RWPE1 (cell line): ENCODE measurements at regions not wholly inside any gene's neighbourhood (a gene's known extent, or its start where the extent isn't known, plus 50 kb on each side); places are given as distances from the start of the nearest gene placed in this dataset.

Experiments used
- CTCF ChIA-PET: fragments of 350-600 bp; sonication (Branson Sonifier 250); formaldehyde crosslinking; extraction: SDS; loops from one replicate; lab custom pipeline; 2021; lab: Yijun Ruan, JAX
- POLR2A ChIA-PET: fragments of 400-600 bp; formaldehyde crosslinking; extraction: SDS; loops from one replicate; lab custom pipeline; 2020; ENCODE audit warnings: antibody characterized with exemption; ENCODE audit not compliant: low non-redundant PET; lab: Yijun Ruan, JAX
- DNase-seq: peaks from one replicate; pipeline ENCODE4 v3.0.0; 2012; ENCODE audit warnings: low spot score
- H3K27ac ChIP-seq: fragments of 450-650 bp; 2 replicates; pipeline ENCODE4 v1.5.1; 2017
- TF ChIP-seq, protein P1 (sequence below): fragments of 450-650 bp; conservative IDR thresholded peaks from 2 replicates; pipeline ENCODE4 v1.5.1; 2017; ENCODE audit warnings: low read depth, mild to moderate bottlenecking

DNA sequence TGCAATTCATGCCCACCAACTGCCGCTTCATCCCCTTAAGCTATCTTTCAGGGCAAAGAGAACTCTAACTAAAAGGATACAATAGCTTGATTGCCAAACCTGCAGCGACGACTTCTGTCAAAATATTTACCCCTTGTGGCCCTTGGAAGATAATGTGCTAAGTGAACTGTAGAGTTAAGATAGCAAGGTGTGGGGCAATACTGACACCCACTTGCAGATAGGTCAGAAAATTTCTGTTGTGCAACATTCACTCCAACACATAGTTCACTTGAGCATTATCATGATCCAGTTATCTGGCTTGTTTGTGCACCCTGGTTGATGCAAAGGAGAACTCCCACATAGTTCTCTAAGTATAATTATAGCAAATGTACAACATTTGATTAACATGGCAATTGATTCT lies 55.6 kb downstream of the RHOXF2B start:
- POLR2A ChIA-PET = no interaction called here
- TF ChIP-seq, protein P1, sequence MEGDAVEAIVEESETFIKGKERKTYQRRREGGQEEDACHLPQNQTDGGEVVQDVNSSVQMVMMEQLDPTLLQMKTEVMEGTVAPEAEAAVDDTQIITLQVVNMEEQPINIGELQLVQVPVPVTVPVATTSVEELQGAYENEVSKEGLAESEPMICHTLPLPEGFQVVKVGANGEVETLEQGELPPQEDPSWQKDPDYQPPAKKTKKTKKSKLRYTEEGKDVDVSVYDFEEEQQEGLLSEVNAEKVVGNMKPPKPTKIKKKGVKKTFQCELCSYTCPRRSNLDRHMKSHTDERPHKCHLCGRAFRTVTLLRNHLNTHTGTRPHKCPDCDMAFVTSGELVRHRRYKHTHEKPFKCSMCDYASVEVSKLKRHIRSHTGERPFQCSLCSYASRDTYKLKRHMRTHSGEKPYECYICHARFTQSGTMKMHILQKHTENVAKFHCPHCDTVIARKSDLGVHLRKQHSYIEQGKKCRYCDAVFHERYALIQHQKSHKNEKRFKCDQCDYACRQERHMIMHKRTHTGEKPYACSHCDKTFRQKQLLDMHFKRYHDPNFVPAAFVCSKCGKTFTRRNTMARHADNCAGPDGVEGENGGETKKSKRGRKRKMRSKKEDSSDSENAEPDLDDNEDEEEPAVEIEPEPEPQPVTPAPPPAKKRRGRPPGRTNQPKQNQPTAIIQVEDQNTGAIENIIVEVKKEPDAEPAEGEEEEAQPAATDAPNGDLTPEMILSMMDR = no peak
- DNase-seq = no peak
- CTCF ChIA-PET = no interaction called here
- H3K27ac ChIP-seq = no peak overlapping the region

DNA sequence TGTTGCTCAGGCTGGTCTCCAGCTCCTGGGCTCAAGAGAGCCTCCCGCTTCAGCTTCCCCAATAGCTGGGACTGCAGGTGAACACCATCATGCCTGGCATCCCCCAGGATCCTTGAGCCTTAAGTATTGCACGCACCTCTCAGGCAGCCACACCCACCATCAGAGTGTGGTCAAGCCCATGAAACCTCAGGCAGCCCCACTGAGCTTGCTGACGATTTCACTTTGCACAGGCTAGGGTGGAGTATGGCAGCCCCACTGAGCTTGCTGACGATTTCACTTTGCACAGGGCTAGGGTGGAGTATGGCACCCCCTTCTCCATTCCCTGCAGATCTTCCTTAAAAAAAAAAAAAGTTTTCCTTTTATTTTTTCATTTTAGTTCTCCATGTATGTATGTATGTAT lies 57.2 kb downstream of the RHOXF2B start:
- TF ChIP-seq, protein P1 = no peak
- no peak overlapping the region for H3K27ac ChIP-seq
- ChIA-PET CTCF (no interaction called here), POLR2A (no interaction called here)
- DNase-seq = no peak

DNA sequence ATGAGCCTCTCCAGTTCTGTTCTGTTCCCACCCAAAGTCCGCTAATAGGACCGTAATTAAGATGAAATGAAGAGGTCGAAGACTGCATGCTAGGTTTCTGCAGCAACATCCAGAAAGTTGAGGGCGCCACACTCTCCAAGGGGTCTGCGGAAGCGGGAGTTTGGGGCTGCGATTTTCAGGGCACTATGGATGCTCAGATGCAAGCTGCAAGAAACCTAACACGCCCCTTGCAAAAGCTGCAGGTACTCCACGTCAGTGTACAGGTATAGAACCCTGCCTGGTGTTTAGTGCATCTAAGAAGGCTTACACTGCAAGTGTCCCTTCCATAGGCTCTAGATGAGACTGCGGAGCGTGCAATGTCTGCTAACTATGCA lies 61.4 kb downstream of the RHOXF2B start:
- no peak for DNase-seq
- ChIA-PET CTCF (no interaction called here), POLR2A (no interaction called here)
- TF ChIP-seq, protein P1 = no peak
- H3K27ac ChIP-seq = no peak overlapping the region

DNA sequence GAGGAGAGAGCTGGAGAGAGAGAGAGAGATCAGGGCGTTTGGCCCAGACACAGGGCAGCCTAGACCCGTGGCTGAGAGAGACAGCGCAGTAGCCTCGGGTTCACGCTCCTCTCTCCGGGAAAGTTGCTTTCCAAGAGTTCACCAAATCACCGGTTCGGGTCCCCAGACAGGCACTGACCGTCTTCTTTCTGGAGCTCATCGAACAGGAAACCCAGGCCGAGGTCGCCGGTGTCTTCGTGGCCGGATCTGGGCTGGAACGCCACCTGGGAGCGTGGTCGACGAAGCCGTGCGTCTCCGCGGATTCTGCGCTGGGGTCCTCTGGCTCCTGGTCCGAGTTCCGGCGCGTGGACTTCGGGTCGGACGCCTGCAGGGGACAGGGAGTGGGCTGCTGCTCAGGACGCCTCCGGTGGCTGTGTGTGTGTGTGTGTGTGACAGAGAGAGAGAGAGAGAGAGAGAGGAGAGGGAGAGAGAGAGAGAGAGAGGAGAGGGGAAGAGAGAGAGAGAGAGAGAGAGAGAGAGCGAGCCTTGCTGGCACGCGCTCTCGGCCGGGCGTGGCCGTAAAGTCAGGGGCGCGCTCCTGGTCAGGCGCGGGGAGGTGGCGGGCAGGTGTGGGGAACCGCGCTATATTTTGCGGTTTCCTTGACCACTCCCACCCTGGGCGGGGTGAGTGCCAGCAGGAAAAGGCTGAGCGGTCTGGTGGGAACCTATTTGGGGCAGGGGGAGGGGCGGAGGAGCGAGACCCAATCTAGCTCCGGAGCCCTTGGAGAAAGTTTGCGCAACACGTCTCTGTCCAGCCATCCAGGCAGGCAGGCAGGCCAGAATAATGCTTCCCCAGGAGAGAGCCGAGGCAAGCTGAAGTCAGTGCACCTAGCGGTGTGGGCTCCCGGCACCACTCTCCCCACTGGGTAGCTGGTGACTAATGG lies 62.1 kb downstream of the RHOXF2B start:
- TF ChIP-seq, protein P1 = no peak
- ChIA-PET CTCF (interaction anchor here (0.7 kb wide), 1 partner anchor 1037 kb away, joined by 3 read pairs; no protein-coding TSS in a partner anchor), POLR2A (no interaction called here)
- DNase-seq = no peak
- H3K27ac ChIP-seq = no peak overlapping the region

DNA sequence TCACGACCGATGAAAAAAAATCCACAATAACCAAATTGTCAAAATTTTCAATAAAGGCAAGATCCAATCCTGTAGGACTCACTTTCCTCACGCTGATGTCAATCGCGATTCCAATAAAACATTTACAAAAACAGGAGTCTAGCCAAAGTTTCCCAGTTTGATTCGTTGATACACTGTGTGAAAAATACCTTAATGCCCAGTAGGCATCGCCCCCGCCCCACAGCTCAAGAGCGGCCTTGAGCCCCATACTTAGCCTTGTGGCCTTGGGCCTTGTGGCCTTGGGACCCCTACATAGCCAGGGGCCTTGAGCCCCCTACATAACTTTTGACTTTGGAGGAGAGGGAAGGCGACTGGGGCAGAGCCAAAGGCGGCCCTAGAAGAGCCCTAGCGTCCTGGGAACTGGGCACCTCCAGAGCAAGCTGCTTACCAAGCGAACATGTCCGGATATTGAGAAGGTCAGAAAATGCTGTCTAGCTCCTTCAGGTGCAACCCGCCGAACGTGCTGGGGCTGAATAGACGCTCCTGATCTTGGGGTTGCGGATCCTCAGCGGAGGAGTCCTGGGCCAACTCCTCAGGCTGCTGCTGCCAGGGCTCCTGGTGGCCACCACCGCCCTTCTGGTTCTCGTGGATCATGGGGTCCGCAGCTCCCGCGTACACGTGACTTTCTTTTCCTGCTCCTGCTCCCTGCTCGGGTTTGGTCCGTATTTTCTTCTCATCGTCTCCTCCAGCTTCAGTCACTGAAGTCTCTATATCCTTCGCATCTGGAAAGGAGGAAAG lies 62.9 kb downstream of the RHOXF2B start:
- ChIA-PET CTCF (interaction anchor here (0.7 kb wide), 1 partner anchor 1036 kb away, joined by 3 read pairs; no protein-coding TSS in a partner anchor), POLR2A (no interaction called here)
- TF ChIP-seq, protein P1 = no peak
- no peak overlapping the region for H3K27ac ChIP-seq
- no peak for DNase-seq

DNA sequence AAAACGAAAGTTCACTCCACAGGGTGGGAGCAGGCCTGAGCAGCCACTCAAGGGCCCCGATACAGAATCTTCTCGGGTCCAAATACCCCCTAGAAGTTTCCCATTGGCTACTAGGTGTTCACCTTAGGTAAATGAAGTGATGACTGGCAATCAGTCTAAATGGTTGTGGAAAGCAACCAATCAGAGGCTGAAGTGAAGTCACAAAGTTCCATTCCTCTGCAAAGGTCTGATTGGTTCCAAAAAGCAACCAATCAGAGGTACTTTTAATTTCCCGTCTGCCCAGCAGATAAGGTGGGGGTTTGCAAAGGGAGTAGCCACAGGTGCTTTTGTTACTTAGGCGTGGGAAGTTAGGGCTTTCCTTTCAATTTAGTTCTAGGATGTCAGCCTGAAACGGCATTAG lies 58.2 kb upstream of the NKAP start:
- DNase-seq = no peak
- TF ChIP-seq, protein P1 = no peak
- no peak overlapping the region for H3K27ac ChIP-seq
- ChIA-PET CTCF (no interaction called here), POLR2A (no interaction called here)
